ENCODE measurements at regions not wholly inside any gene's neighbourhood (a gene's known extent, or its start where the extent isn't known, plus 50 kb on each side); places are given as distances from the start of the nearest gene placed in this dataset.
A peak's percentile ranks its signal among the peaks of the same experiment; 100 is the strongest.
"Not testable (repeated sequence)": the region's sequence is repeated elsewhere in the genome, so short reads cannot be mapped to it uniquely, and the experiment has no call there.

DNA sequence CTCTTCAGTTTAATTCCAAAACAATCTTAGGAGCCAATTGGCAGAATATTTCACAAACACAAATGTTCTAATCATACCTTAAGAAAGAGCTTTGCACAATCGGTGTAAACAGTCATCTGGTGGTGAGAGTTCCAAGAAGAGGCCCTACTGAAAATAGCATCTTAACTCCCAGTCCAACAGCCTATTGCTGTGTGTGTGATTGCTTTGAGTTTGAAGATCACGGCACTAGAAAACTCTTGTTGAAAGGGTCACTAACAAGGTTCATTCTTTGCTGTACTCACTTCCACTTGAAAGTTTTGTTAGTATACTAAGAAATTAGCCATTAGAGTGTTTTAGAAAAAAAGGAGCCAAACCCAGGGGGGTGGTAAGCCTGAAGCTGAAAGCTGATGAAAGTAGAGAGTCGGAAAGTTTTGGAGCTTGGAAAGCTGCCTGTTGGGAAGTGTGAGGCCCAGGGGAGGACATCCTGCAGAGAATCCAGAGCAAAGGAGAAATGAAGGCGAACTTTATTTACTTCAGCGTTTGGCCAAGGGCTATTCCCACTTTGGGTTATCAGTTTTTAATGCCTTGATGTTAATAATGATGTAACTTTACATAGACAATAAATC is 180.3 kb upstream of the GHR start:
- no peak for FAIRE-seq

DNA sequence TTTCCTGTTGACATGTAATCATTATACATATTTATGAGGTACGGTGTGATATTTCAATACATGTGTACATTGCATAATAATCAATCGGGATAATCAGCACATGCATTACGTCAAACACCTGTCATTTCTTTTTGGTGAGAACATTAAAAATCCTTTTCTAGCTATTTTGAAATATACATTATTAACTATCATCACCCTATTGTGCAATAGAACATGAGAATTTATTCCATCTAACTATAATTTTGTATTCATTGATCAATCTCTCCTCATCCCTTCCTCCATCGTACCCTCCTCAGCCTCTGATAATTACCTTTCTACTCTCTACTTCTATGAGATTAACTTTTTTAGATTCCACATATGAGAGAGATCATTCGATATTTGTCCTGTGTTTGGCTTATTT is 170.9 kb upstream of the GHR start:
- no peak for FAIRE-seq

DNA sequence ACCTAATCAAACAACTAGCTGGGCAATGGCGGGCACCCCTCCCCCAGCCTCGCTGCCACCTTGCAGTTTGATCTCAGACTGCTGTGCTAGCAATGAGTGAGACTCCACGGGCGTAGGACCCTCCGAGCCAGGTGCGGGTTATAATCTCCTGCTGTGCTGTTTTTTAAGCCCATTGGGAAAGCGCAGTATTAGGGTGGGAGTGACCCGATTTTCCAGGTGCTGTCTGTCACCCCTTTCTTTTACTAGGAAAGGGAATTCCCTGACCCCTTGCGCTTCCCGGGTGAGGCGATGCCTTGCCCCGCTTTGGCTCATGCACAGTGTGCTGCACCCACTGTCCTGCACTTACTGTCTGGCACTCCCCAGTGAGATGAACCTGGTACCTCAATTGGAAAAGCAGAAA is 163.3 kb upstream of the GHR start:
- FAIRE-seq = not testable (repeated sequence)

DNA sequence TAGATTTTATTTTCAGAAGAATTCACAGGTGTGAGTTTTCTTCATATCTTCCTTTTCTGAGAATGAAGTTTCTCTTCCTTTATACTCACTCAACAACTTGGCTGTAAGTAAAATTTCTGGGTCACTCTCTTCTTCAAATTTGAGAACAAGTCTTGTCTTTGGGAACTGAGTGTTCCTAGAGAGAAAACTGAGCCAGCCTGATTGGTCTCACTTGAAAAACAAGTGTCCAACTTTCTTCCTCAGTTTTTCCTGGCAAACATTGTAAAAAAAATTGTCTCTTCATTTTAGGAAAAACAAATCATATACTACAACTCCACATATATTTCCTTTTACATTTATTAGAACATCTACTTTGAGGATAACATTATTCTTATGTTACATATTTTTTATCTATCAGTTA is 156.1 kb upstream of the GHR start:
- FAIRE-seq = no peak

DNA sequence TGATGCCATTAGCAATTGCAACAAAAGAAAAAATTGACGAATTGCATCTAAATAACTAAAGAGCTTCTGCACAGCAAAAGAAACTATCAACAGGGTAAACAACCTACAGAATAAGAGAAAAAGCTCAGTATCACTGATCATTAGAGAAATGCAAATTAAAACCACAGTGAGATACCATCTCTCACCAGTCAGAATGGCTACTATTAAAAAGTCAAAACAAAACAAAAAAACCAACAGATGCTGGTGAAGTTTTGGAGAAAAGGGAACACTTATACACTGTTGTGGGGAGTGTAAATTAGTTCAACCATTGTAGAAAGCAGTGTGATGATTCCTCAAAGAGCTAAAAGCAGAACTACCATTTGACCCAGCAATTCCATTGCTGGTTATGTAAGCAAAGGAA is 155.1 kb upstream of the GHR start:
- FAIRE-seq = not testable (repeated sequence)

DNA sequence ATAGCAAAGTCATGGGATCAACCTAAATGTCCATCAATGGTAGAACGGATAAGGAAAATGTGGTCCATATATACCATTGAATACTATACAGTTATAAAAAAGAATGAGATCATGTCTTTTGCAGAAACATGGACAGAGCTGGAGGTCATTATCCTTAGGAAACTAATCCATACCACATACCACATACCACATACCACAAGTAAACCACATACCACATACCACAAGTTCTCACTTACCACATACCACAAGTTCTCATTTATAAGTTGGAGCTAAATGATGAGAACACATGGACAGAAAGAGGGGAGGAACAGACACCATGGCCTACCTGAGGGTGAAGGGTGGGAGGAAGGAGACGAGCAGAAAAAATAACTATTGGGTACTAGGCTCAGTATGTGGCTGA is 154.6 kb upstream of the GHR start:
- FAIRE-seq = no peak

DNA sequence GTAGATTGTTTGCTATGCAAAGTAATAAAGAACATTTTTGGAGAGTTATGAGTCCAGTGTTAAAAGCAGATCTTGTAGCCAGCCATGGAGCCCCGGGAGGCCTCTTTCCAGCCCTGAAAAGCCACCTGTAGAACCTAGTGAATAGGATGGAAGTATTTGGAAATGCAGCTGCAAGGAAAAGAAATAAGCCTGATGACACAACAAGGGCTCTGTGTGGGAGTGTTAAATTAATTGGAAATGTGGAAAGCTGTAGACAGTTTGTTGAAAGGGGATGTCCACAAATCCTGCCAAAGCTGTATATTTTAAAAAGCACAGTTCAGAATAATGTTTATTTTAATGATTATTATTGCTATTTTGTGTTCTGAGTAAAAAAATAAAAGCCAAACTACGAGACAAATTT is 152.5 kb upstream of the GHR start:
- no peak for FAIRE-seq

DNA sequence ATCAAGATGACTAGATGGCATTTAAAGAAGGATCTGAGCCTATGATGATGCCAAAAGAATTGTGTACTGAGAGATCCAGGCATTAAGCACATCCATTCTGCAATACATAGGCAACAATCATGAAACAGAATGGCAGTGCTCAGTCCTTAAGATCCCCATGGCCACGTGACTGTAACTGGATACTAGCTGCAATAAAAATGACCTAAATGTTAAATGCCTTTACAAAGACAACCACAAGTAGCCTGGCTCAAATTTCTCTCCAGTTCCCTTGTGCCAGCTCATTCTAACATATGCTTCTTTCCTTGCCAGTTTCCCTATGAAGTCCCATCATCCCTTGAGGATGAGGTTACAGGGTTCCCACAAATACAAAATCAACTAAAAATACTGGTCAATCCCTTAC is 148.3 kb upstream of the GHR start:
- no peak for FAIRE-seq

DNA sequence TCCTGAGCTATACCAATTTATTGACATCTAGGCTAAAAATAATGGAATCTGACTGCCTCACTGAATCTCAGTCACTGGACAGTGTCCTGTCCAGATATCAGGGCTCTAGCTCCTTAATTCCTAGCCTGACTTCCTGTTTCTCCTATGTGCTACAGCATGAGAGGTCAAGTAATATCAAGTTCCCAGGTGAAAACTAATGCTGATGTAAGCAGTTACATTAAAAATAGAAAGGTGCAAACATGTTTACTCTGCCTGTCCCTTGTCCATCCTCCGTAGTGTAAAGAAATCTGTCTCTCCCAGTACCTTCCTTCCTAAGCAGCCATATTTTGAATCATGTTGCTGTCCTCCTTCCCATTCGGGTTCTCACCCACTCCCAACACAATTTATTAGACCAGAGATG is 145.9 kb upstream of the GHR start:
- FAIRE-seq = no peak

DNA sequence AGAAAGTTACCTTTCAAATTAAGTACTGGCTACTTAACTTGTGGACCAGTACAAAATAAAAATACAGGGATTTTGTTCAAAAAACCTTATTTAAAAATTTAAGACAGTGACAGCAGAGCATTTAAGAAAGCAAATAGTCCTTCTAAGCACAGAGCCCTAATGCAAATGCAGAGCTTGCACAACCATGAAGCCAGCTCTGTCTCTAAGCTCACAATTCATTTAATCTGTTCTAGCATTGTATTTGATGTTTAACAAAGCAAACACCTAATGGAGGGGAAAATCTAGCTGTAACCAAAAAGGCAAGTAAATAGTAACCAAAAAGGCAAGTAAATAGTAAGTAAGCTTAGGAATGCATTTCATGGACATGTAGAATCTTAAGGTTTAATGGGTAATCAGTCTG is 138.7 kb upstream of the GHR start:
- no peak for FAIRE-seq

DNA sequence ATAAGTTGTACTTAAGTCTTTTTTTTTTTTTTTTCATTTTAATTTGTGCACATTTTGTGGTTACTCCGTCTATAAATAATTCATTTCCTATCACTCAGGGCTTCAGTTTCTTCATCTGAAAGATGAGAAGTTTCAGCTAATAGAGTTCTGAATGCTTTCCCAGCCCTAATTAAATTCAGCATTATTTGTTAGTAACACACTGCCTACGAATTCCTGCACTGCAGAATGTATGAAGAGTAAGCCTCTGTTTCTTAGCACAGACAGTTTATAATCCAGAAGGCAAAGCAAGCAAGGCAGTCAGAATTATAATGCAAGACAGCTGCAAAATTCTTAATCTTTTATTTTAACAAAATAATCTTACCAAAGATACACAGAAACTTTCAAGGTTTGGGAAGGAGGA is 138.0 kb upstream of the GHR start:
- no peak for FAIRE-seq

DNA sequence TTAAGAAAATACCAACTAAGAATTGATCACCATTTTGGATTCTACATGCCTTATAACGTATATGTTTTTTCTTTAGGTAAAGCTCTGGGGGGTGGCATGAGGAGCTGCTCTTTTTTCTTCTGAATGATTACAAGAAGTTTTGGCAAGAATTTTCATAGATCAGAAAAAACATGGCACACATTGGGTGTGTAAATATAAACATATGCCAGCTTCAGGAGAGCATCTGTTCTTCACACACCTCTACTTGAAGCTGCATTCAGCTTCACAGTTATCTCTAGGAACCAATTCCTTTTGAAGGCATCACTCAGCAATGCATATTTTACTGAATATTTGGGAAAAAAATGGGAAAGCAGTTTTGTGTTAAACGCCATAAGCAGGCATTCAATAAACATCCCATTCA is 122.7 kb upstream of the GHR start:
- FAIRE-seq = no peak

DNA sequence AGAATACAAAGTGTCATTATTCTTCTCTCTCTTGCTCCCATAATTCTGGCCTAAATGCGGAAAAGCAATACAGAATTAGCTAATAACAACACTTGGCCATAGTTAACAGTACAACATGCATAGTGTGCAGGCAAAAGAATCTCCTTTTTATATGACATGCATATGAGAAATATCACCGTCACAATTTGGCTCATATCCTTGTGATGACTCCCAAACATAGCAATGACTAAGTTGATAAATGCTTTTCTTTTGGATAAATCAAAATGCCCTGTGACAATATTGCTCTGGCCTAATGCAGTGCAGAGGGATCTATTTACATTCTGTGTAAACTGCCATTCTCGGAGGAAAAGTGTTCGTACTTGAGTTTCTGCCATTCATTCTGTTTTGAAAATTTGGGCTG is 121.9 kb upstream of the GHR start:
- FAIRE-seq = no peak

DNA sequence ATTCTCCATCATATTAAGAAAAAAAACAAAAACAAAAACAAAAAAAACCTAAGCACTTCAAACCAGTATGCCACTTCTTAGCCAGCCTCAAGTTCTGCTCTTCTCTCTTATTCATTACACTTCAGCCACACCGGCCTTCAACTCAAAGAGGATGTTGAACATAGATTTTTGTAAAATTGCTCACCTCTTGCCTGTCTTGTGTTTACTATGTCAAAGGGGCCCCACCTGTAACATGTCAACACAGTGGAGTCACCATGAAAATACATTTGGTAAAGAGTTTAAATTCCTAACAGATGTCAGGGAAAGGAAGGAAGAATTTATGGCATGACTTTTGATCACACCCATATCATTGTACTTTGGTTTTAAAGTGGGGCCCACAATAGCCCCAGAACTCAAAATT is 121.1 kb upstream of the GHR start:
- no peak for FAIRE-seq

DNA sequence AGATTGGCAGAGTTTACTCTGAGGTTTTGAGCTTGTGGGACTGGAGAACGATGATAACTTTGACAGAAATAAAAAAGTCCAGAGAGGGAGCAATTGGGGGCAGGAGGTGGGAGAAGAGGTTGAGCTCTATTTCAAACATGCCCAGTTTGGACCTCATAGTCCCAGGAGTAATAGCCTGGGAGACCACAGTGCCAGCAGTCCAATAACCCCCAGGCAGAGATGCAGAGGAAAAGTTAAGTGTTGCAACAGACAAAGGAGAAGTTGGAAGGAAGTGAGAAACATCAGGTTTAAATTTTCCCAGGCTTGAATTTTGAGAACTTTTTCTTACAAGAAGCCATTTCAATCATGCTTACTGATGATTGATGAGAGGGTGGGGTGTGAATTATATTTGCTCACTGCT is 117.0 kb upstream of the GHR start:
- no peak for FAIRE-seq

DNA sequence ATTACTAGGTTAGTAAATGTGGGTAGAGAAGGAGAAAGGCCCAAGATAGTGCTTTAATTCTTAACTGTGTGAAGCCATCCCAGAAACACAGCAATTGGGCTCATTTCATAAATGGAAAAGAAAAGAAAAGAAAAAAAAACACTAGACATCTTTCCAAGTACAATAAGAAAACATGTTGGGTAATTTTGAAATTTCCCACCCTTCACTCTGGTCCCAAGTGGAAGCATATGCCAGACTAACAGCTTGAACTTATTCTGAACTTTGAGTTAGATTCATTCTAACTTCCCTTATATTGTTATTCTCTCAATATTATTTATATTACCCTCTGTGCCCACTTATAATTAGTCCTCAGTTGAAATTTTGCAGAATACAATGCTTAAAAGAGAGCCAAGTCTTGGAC is 113.4 kb upstream of the GHR start:
- no peak for FAIRE-seq

DNA sequence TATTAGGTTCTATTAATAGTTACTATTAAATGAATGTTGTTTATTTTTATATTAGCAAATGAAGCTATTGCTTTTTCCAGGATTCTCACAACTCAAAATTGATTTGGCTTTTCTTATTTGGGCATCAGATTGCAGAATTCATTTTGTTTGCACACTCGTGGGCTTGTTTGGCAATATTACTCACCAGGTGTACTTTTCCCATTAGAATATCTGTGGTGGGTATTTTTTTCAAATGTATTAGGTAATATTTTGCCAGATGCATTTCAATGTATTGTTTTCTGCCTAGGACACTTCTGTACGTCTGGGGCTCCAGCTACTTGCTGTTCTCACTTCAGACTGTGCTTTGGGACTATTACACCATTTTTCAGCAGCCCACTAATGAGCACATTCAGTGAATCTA is 108.0 kb upstream of the GHR start:
- no peak for FAIRE-seq

DNA sequence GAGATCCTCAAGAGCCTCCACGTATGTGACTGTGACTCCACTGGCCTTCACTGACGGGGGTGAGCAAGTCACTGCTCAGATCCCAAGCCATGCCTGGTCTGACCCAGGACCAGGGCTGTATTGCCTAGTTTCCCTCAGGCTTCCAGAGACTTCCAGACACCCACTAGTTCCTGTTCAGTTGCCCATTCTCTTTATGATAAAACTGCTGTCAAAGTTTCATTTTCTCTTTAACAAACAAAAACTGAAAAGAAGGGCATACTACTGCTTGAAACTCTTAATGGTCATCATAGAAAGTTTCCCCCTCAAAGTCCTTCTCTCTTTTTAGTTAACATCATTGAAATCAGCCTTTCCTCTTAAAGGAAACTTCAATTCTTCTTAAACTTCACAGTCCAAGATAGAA is 105.7 kb upstream of the GHR start:
- no peak for FAIRE-seq

DNA sequence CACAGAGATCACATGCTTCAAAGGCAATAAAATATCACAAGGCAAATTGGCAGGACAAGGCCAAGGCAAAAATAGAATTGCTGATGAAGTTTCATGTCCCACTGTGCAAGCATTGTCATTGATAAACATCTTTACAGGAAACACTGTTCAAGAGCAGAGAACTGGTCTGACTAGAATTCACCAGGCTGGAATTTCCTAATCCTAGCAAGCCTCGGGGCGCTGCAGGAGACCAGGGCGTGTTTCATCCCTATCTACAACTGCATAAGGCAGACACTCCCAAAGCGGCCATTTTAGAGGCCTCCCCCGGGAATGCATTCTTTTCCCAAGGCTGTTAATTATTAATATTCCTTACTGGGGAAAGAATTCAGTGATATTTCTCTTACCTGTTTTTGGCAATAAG is 103.7 kb upstream of the GHR start:
- FAIRE-seq = not testable (repeated sequence)

DNA sequence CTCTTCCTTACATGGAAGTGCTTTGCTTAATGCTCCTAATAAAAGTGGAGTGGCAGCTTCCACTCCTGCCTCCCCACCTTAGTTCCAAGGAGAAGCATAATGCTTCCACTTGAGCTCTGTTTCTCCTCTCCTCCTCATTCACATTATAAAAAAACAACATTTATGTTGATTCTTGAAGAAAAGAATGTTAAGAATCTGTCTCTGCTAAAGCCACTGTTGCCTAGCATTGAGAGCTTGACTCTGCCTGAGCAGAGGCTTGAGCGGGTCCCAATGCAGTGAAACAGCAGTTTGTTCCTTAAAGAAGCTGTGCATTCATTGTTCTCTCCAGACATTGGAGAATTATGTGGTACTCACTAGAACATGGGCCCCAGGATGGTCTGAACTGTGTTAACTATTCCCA is 101.5 kb upstream of the GHR start:
- no peak for FAIRE-seq

DNA sequence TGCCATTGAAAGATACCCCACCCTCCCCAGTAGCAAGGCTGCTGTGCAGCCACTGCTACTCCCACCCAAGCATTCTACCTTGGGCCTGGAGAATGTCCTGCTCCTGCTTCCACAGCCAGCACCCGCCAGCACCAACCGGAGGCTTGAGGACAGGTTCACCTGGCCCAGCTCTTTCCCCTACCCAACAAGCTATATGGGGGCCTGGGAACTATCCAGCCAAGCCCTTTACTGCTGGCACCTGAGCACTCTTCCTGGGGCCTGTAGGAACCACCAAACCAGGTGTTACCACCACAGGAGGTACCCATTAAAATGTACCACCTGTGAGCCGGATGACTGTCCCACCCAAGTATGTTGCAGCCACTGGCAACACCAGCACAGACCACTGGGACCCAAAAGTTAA is 86.1 kb upstream of the GHR start:
- no peak for FAIRE-seq

DNA sequence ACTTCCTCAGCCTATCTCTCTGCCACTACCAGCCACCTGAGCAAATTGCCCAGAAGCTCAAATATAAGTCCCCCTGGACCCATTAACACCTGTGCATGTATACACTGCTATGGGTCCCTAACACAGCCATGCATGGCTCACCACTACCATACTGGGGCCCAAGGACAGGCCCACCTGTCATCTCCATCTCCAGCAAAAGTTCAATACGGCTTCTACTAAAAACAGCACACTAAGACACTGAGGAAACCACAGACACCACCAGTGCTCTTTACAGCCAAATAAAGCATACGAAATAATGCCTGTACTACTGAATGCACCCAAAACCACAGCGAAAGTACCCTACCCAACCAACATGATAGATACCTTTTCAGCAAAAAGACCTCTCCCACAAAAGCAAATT is 85.6 kb upstream of the GHR start:
- FAIRE-seq = no peak

DNA sequence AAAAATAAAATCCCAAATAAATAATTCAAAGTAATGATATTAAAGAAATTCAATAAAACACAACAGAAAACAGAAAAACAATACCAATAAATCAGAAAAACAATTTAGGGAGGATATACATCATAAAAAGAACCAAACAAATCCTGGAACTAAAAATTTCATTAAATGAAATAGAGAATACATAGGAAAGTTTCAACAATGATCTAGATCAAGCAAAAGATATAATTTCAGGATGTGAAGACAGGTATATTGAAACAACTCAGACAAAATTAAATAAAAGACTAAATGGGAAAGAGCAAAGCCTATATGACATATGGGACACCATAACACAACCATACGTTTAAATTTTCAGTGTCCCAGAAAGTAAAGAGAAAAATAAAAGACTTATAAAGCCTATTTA is 85.1 kb upstream of the GHR start:
- FAIRE-seq = peak; percentile 91

DNA sequence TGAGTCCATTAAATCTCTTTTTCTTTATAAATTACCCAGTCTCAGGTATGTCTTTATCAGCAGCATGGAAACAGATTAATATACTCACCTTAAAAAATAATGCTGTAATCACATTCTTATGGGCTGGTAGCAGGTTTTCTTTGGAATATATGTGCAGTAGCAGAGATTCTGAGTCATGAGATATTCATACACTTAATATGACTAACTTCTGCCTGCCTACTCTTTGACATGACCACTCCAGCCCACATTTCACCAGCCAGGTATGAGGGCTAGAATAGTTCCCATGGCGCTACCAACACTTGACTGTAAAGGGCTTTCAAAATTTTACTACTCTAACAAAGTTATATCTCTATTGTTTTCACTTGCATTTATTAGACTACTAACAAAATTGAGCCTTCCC is 74.1 kb upstream of the GHR start:
- no peak for FAIRE-seq

DNA sequence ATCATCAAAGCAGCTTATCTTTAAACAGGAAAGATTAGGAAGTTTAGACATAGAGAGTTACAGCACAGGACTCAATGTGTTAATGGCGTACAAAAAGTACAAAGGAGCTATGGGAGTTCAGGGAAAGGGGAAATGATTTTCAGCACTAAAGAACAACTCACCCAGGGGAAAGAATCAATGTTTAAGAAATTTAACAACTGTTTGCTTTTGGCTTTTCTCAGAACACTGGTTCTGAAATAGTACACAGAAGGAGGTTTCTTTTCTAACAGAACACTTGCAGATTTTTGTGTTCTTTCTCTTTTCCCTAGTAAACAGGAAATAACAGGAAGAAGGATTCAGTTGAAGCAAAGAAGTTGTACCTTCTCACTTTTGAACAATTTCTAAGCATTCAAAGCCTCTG is 71.3 kb upstream of the GHR start:
- FAIRE-seq = no peak

DNA sequence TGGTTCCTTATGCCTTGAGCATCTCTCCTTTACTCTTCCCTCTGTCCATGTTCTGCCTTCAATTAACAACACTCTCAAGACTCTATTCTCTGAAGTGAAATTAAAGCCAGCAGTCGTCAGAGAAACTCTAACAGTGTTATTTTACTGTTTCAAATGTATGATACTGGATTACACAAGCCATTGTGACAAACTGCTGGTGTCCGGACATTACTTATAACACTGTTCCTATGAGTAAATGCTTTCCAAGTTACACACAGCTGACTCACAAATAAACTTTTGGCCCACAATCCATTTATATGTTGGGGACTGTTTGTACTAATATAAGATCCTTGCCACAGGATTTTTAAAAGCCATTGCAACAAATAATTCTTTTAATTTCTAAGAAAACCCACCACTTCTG is 63.2 kb upstream of the GHR start:
- no peak for FAIRE-seq
